Neural crest cell (in vitro differentiated cells): ENCODE measurements at regions not wholly inside any gene's neighbourhood (a gene's known extent, or its start where the extent isn't known, plus 50 kb on each side); places are given as distances from the start of the nearest gene placed in this dataset.
A peak's percentile ranks its signal among the peaks of the same experiment; 100 is the strongest.
"Not testable (repeated sequence)": the region's sequence is repeated elsewhere in the genome, so short reads cannot be mapped to it uniquely, and the experiment has no call there.

ENCODE experiments used
- DNase-seq: peaks from one replicate; pipeline ENCODE4 v3.0.0; 2021; ENCODE audit warnings: low read depth, mixed read lengths, low spot score
- H3K27ac Mint-ChIP-seq: one replicate; pipeline ENCODE4 v1.8.0; 2021; ENCODE audit warnings: mild to moderate bottlenecking, mixed read lengths; ENCODE audit not compliant: unreplicated experiment
- H3K27me3 Mint-ChIP-seq: 2 replicates; pipeline ENCODE4 v1.8.0; 2021; ENCODE audit warnings: low read depth, mild to moderate bottlenecking, mixed read lengths
- H3K36me3 Mint-ChIP-seq: 2 replicates; pipeline ENCODE4 v1.8.0; 2021; ENCODE audit warnings: low read depth, mild to moderate bottlenecking, mixed read lengths
- H3K4me1 Mint-ChIP-seq: 2 replicates; pipeline ENCODE4 v1.8.0; 2021; ENCODE audit warnings: mixed read lengths
- H3K4me3 Mint-ChIP-seq: one replicate; pipeline ENCODE4 v1.8.0; 2021; ENCODE audit warnings: mild to moderate bottlenecking, mixed read lengths
- H3K9me3 Mint-ChIP-seq: 2 replicates; pipeline ENCODE4 v1.8.0; 2021; ENCODE audit warnings: mixed read lengths
- CTCF ChIP-seq: fragments of 200-600 bp; sonication (generic); conservative IDR thresholded peaks from 2 replicates; pipeline ENCODE4 v1.5.0; 2021; ENCODE audit warnings: antibody characterized with exemption, mild to moderate bottlenecking

GRCh38 chr9:104386425-104387069, 117.5 kb upstream of the OR13F1 start:
- no peak for DNase-seq
- Mint-ChIP-seq H3K27ac (no peak overlapping the region), H3K4me1 (no peaks in the 10 kb centered on the region), H3K4me3 (no peak overlapping the region), H3K9me3 (no peaks in the 10 kb centered on the region), H3K27me3 (peaks cover 27% of the 10 kb centered on the region), H3K36me3 (no peaks in the 10 kb centered on the region)
- TF ChIP-seq CTCF, result peak; percentile 84

GRCh38 chr9:104388071-104388470, 116.0 kb upstream of the OR13F1 start:
- Mint-ChIP-seq H3K27me3 (peaks cover 25% of the 10 kb centered on the region), H3K36me3 (no peaks in the 10 kb centered on the region), H3K4me1 (no peaks in the 10 kb centered on the region), H3K27ac (no peak overlapping the region), H3K4me3 (no peak overlapping the region), H3K9me3 (no peaks in the 10 kb centered on the region)
- TF ChIP-seq CTCF, result no peak
- no peak for DNase-seq

GRCh38 chr9:104389341-104389740, 114.7 kb upstream of the OR13F1 start:
- Mint-ChIP-seq H3K27me3 (peaks cover 14% of the 10 kb centered on the region), H3K4me1 (no peaks in the 10 kb centered on the region), H3K9me3 (peaks cover 1% of the 10 kb centered on the region), H3K36me3 (no peaks in the 10 kb centered on the region), H3K4me3 (no peak overlapping the region), H3K27ac (no peak overlapping the region)
- no peak for TF ChIP-seq CTCF
- no peak for DNase-seq

GRCh38 chr9:104394901-104395300, 109.2 kb upstream of the OR13F1 start:
- TF ChIP-seq CTCF, result peak; percentile 20
- H3K27ac Mint-ChIP-seq, H3K9me3 Mint-ChIP-seq, H3K27me3 Mint-ChIP-seq, H3K4me1 Mint-ChIP-seq, H3K4me3 Mint-ChIP-seq, H3K36me3 Mint-ChIP-seq: not testable (repeated sequence)
- DNase-seq, result peak; percentile 2

GRCh38 chr9:104412238-104412637, 91.8 kb upstream of the OR13F1 start:
- no peak overlapping the region for H3K27ac Mint-ChIP-seq
- H3K27me3 Mint-ChIP-seq, result no peaks in the 10 kb centered on the region
- no peak for TF ChIP-seq CTCF
- peaks cover 16% of the 10 kb centered on the region for H3K9me3 Mint-ChIP-seq
- no peak overlapping the region for H3K4me3 Mint-ChIP-seq
- no peak for DNase-seq
- peaks cover 15% of the 10 kb centered on the region for H3K36me3 Mint-ChIP-seq
- H3K4me1 Mint-ChIP-seq, result no peaks in the 10 kb centered on the region
